ENCODE measurements at regions not wholly inside any gene's neighbourhood (a gene's known extent, or its start where the extent isn't known, plus 50 kb on each side); places are given as distances from the start of the nearest gene placed in this dataset.

- intact Hi-C loops (cut with DNase I; ENCODE audit: low total_unique reads): no loop called here
- no peak for TF ChIP-seq POLR2A (IDR thresholded peaks at IDR 0.05)
- TF ChIP-seq, protein P1, sequence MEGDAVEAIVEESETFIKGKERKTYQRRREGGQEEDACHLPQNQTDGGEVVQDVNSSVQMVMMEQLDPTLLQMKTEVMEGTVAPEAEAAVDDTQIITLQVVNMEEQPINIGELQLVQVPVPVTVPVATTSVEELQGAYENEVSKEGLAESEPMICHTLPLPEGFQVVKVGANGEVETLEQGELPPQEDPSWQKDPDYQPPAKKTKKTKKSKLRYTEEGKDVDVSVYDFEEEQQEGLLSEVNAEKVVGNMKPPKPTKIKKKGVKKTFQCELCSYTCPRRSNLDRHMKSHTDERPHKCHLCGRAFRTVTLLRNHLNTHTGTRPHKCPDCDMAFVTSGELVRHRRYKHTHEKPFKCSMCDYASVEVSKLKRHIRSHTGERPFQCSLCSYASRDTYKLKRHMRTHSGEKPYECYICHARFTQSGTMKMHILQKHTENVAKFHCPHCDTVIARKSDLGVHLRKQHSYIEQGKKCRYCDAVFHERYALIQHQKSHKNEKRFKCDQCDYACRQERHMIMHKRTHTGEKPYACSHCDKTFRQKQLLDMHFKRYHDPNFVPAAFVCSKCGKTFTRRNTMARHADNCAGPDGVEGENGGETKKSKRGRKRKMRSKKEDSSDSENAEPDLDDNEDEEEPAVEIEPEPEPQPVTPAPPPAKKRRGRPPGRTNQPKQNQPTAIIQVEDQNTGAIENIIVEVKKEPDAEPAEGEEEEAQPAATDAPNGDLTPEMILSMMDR (IDR thresholded peaks at IDR 0.05): no peak
- TF ChIP-seq POLR2AphosphoS5 (IDR thresholded peaks at IDR 0.05): no peak
- Histone ChIP-seq H3K4me3 (no peak overlapping the region), H3K4me1 (no peaks in the 10 kb centered on the region), H3K27ac (no peak overlapping the region), H3K36me3 (no peaks in the 10 kb centered on the region), H3K27me3 (no peaks in the 10 kb centered on the region), H3K9me3 (no peaks in the 10 kb centered on the region)
- no peak for DNase-seq (ENCODE audit: low spot score in 2 of 2)
Measured at GRCh38 chr1:192005976-192006375, 152.3 kb upstream of the RGS18 start.

DNA sequence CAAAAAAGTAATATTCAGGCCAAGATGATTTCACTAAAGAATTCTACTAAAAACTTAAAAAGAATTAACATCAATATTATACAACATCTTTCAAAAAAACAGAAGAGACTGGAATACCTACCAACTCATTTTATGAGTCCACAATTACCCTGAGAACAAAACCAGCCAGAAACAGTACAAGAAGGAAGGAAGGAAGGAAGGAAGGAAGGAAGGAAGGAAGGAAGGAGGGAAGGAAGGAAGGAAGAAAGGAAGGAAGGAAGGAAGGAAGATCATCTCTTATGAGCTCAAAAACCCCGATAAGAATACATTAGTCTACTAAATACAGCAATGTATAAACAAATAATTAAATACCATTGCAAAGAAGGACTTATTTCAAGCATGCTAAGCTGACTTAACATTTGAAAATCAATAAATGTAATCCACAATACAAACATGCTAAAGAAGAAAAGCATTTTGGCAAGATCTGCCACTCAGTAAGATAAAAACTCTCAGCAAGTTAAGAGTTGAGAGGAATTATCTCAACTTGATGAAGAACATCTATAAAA lies 149.9 kb upstream of the RGS18 start:
- intact Hi-C loops (cut with DNase I; ENCODE audit: low total_unique reads): no loop called here
- Histone ChIP-seq H3K4me3 (no peak overlapping the region), H3K4me1 (no peaks in the 10 kb centered on the region), H3K27ac (no peak overlapping the region), H3K27me3 (no peaks in the 10 kb centered on the region), H3K9me3 (no peaks in the 10 kb centered on the region), H3K36me3 (no peaks in the 10 kb centered on the region)
- TF ChIP-seq, protein P1 (IDR thresholded peaks at IDR 0.05): no peak
- TF ChIP-seq POLR2A (IDR thresholded peaks at IDR 0.05): no peak
- TF ChIP-seq POLR2AphosphoS5 (IDR thresholded peaks at IDR 0.05): no peak
- no peak for DNase-seq (ENCODE audit: low spot score in 2 of 2)

- H3K4me3 ChIP-seq: no peak overlapping the region
- H3K4me1 ChIP-seq: no peaks in the 10 kb centered on the region
- H3K27me3 ChIP-seq: no peaks in the 10 kb centered on the region
- TF ChIP-seq POLR2AphosphoS5 (IDR thresholded peaks at IDR 0.05) (no peak), POLR2A (IDR thresholded peaks at IDR 0.05) (no peak)
- TF ChIP-seq, protein P1 (IDR thresholded peaks at IDR 0.05): no peak
- intact Hi-C loops (cut with DNase I; ENCODE audit: low total_unique reads): no loop called here
- DNase-seq (ENCODE audit: low spot score in 2 of 2): no peak
- no peaks in the 10 kb centered on the region for H3K9me3 ChIP-seq
- H3K27ac ChIP-seq: no peak overlapping the region
- no peaks in the 10 kb centered on the region for H3K36me3 ChIP-seq
Measured at GRCh38 chr1:192010406-192010805, 147.9 kb upstream of the RGS18 start.

GRCh38 chr1:192011525-192011924 lies 146.7 kb upstream of the RGS18 start:
- H3K27me3 ChIP-seq: no peaks in the 10 kb centered on the region
- DNase-seq (ENCODE audit: low spot score in 2 of 2): no peak
- H3K36me3 ChIP-seq: no peaks in the 10 kb centered on the region
- TF ChIP-seq, protein P1 (IDR thresholded peaks at IDR 0.05): no peak
- TF ChIP-seq POLR2AphosphoS5 (IDR thresholded peaks at IDR 0.05): no peak
- TF ChIP-seq POLR2A (IDR thresholded peaks at IDR 0.05): no peak
- H3K27ac ChIP-seq: no peak overlapping the region
- no peak overlapping the region for H3K4me3 ChIP-seq
- no peaks in the 10 kb centered on the region for H3K9me3 ChIP-seq
- no peaks in the 10 kb centered on the region for H3K4me1 ChIP-seq
- intact Hi-C loops (cut with DNase I; ENCODE audit: low total_unique reads): no loop called here

GRCh38 chr1:192022827-192023226 lies 135.4 kb upstream of the RGS18 start:
- TF ChIP-seq, protein P1 (IDR thresholded peaks at IDR 0.05): no peak
- no peak for TF ChIP-seq POLR2A (IDR thresholded peaks at IDR 0.05)
- no peak for TF ChIP-seq POLR2AphosphoS5 (IDR thresholded peaks at IDR 0.05)

More at GRCh38 chr1:192022827-192023226, 135.4 kb upstream of the RGS18 start:
- no peak for DNase-seq (ENCODE audit: low spot score in 2 of 2)
- intact Hi-C loops (cut with DNase I; ENCODE audit: low total_unique reads): no loop called here
- Histone ChIP-seq H3K27me3 (no peaks in the 10 kb centered on the region), H3K27ac (no peak overlapping the region), H3K36me3 (no peaks in the 10 kb centered on the region), H3K4me3 (no peak overlapping the region), H3K4me1 (no peaks in the 10 kb centered on the region), H3K9me3 (peaks cover 0 to 5% of the 10 kb centered on the region in 2 donors)
